GM18951 (cell line): ENCODE measurements at regions not wholly inside any gene's neighbourhood (a gene's known extent, or its start where the extent isn't known, plus 50 kb on each side); places are given as distances from the start of the nearest gene placed in this dataset.

Source experiments
- POLR2A ChIP-seq: IDR thresholded peaks from 4 replicates; pipeline ENCODE4 v1.6.1; 2011; ENCODE audit warnings: mild to moderate bottlenecking; ENCODE audit not compliant: insufficient read length, insufficient read depth; ENCODE audit errors: extremely low read depth
- in situ Hi-C: fragments of 300-500 bp; cut with MboI; formaldehyde crosslinking; loops from one replicate; pipeline ENCODE4 v1.12.0; 2022; ENCODE audit warnings: low sequenced_read_pairs, mixed read lengths, inconsistent platforms; ENCODE audit not compliant: unreplicated experiment

GRCh38 chr9:115553060-115553773, 435.3 kb upstream of the TNC start:
- in situ Hi-C loops, result no loop called here
- no peak for TF ChIP-seq POLR2A

GRCh38 chr9:115556432-115556831, 438.5 kb upstream of the TNC start:
- no peak for TF ChIP-seq POLR2A
- in situ Hi-C loops, result no loop called here

GRCh38 chr9:115575147-115575546, 457.2 kb upstream of the TNC start:
- no peak for TF ChIP-seq POLR2A
- in situ Hi-C loops, result loop anchor here (25.0 kb wide), 1 partner anchor 1087 kb away; no protein-coding TSS in a partner anchor

GRCh38 chr9:115585458-115585857, 467.5 kb upstream of the TNC start:
- in situ Hi-C loops, result loop anchor here (25.0 kb wide), 1 partner anchor 1077 kb away; no protein-coding TSS in a partner anchor

- in situ Hi-C loops, result loop anchor here (25.0 kb wide), 1 partner anchor 1075 kb away; no protein-coding TSS in a partner anchor
- TF ChIP-seq POLR2A, result no peak
Observed at GRCh38 chr9:115587310-115587709, 469.4 kb upstream of the TNC start.

- in situ Hi-C loops, result loop anchor here (25.0 kb wide), 1 partner anchor 1072 kb away; no protein-coding TSS in a partner anchor
Observed at GRCh38 chr9:115590011-115590410, 472.1 kb upstream of the TNC start.

GRCh38 chr9:115591584-115591984, 473.6 kb upstream of the TNC start:
- no peak for TF ChIP-seq POLR2A
- in situ Hi-C loops, result loop anchor here (25.0 kb wide), 1 partner anchor 1071 kb away; no protein-coding TSS in a partner anchor

More at GRCh38 chr9:115590011-115590410, 472.1 kb upstream of the TNC start:
- TF ChIP-seq POLR2A, result no peak

GRCh38 chr9:115593587-115594091, 475.7 kb upstream of the TNC start:
- in situ Hi-C loops, result loop anchor here (25.0 kb wide), 1 partner anchor 1069 kb away; no protein-coding TSS in a partner anchor
- TF ChIP-seq POLR2A, result no peak

GRCh38 chr9:115594557-115594956, 476.6 kb upstream of the TNC start:
- no peak for TF ChIP-seq POLR2A
- in situ Hi-C loops, result loop anchor here (25.0 kb wide), 1 partner anchor 1068 kb away; no protein-coding TSS in a partner anchor

GRCh38 chr9:115596021-115596745, 478.2 kb upstream of the TNC start:
- TF ChIP-seq POLR2A, result no peak
- in situ Hi-C loops, result loop anchor here (25.0 kb wide), 1 partner anchor 1066 kb away; no protein-coding TSS in a partner anchor

GRCh38 chr9:115596746-115597080, 478.8 kb upstream of the TNC start:
- in situ Hi-C loops, result loop anchor here (25.0 kb wide), 1 partner anchor 1066 kb away; no protein-coding TSS in a partner anchor
- no peak for TF ChIP-seq POLR2A

GRCh38 chr9:115597330-115597895, 479.5 kb upstream of the TNC start:
- in situ Hi-C loops, result loop anchor here (25.0 kb wide), 1 partner anchor 1065 kb away; no protein-coding TSS in a partner anchor
- no peak for TF ChIP-seq POLR2A

- TF ChIP-seq POLR2A, result no peak
- in situ Hi-C loops, result loop anchor here (25.0 kb wide), 1 partner anchor 1064 kb away; no protein-coding TSS in a partner anchor
Observed at GRCh38 chr9:115598751-115599150, 480.8 kb upstream of the TNC start.
